SW 1271 (cell line): ENCODE measurements at regions not wholly inside any gene's neighbourhood (a gene's known extent, or its start where the extent isn't known, plus 50 kb on each side); places are given as distances from the start of the nearest gene placed in this dataset.

ENCODE experiments used
- DNase-seq, 2 experiments: peaks; one replicate each; lab custom pipeline; 2025; lab: John Stamatoyannopoulos, UW

GRCh38 chr2:206368484-206368883 is 74.8 kb upstream of the ADAM23 start:
- DNase-seq, result no peak

DNA sequence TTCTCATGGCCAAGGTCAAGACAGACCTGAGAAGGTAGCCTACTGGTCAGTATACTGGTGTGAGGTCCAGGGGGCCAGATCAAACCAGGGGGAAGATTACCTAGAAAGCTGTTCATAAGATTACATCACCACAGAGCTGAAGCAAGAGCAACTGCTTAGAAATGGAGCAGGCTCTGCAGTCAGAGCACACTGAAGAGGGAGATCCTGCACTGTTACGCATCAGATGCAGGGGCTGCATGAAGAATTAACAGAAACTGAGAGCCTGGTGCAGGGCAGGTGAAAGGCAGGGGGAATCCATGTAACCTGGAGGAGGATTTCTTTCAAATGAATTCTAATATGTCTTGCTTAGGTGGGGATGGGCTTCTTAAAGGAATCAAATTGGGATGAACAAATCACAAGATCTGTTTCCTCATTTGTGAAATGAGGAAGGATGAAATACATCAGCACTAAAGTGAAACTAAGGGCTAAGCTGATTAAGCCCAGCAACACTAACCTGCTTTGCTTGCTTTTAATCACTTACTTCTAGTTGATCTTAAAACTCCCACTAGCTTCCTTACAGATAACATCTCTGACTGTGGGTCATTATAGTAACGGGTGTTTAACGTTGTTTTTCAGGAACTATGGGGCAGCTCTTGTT is 74.3 kb upstream of the ADAM23 start:
- no peak for DNase-seq

DNA sequence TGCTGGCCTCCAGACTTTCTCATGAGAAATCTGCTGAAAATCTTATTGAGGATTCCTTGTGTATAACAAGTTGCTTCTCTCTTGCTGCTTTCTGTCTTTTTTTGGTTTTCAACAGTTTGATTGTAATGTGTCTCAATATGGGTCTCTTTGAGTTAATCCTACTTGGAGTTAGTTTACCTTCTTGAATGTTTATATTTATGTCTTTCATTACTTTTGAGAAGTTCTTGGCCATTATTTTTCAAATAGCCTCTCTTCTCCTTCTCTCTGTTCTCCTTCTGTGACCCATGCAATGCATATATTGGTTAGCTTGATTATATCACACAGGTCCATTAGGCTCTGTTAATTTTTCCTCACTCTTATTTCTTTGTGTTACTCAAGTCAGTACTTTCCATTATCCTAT is 67.4 kb upstream of the ADAM23 start:
- no peak for DNase-seq

- DNase-seq, result no peak
These were observed 64.5 kb upstream of the ADAM23 start for GRCh38 chr2:206378835-206379234.

DNA sequence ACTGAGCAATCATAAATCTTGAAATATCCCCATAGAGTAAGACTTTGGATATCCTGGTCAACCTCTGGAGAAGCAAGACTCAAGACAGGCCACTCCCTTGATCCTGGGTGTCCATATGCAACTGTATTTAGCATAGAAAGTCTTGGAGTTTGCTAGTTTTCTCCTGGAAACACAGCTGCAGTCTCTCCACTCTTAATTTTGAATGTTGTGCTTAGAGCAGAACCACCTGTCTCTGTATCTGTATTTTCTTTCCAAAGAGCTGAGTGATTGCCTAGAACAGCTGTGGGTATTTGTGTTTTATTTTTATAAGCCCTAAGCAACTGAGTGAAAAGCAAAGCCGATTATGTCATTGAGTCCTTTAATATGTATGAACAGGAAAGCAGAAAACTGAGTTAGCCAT is 64.1 kb upstream of the ADAM23 start:
- no peak for DNase-seq

- no peak for DNase-seq
These were observed 63.4 kb upstream of the ADAM23 start for GRCh38 chr2:206379886-206380285.

DNA sequence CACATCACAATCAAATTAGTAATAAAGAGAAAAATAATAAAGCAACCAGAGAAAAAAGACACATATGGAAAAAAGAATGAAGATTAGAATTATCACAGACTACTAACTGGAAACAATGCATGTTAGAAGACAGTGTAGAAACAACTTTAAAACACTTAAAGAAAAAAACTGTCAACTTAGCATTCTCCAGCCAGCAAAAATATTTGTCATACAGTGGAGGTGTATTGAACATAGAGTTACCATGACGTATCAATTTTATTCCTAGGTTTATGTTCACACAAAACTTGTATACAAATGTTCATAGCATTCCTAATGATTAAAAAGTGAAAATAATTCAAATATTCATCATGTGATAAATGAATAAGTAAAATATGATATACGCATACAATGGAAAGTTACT is 61.5 kb upstream of the ADAM23 start:
- DNase-seq, result no peak

DNA sequence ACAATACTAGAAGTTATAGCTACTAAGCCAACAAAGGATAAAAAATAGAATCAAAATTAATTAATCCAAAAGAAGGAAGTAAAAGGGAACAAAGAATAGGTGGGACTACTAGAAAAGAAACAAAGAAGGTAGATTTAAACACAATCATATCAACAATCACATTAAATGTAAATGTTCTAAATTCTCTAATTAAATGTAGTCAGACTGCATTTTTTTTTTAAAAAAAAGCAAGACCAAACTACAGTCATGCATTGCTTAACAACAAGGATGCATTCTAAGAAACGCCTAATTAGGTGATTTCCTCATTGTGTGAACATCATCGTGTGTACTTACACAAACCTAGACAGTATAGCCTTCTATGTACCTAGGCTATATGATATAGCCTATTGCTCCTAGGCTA is 59.7 kb upstream of the ADAM23 start:
- DNase-seq, result no peak

- no peak for DNase-seq
These were observed 55.5 kb upstream of the ADAM23 start for GRCh38 chr2:206387808-206388207.

DNA sequence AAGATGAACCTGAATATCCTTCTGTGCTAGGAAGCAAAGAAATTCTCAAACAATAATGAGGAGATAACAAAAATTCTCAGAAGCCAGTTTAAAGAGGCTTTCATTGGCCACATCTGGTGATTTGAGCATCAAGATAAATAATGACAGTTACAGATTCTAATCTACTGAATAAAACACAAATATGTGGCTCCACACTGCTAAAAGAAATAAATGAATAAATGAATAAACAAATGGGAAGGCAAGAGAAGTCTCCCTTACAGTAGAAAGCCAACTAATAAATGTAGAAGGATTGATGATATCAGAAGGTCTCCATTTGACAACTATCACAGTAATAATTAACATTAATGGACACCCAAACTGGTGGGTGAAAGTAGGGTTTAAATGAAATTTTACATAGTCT is 54.6 kb upstream of the ADAM23 start:
- DNase-seq, result no peak

GRCh38 chr2:206389164-206389563 is 54.2 kb upstream of the ADAM23 start:
- no peak for DNase-seq

GRCh38 chr2:206390181-206390580 is 53.2 kb upstream of the ADAM23 start:
- DNase-seq, result no peak

GRCh38 chr2:206392118-206392517 is 51.2 kb upstream of the ADAM23 start:
- peak in 1 of 2 experiments; percentile 55 for DNase-seq
